Right ventricle myocardium inferior (tissue), 1 donor: ENCODE measurements at regions not wholly inside any gene's neighbourhood (a gene's known extent, or its start where the extent isn't known, plus 50 kb on each side); places are given as distances from the start of the nearest gene placed in this dataset.

ENCODE experiments used
- ATAC-seq: fragments of 200-7000 bp; cut with Tn5 transposase; one replicate; pipeline ENCODE4 v1.9.1; 2020; ENCODE audit warnings: mild to moderate bottlenecking, moderate library complexity
- DNase-seq: peaks from one replicate; pipeline ENCODE4 v3.0.0; 2021; ENCODE audit errors: missing footprints
- intact Hi-C: fragments of 100-400 bp; cut with DNase I; formaldehyde crosslinking; loops from one replicate; pipeline ENCODE4 v1.11.0; 2022
- donor health status: DM: no; HTN: yes; CAD: no; lungs with severe emphysema.

DNA sequence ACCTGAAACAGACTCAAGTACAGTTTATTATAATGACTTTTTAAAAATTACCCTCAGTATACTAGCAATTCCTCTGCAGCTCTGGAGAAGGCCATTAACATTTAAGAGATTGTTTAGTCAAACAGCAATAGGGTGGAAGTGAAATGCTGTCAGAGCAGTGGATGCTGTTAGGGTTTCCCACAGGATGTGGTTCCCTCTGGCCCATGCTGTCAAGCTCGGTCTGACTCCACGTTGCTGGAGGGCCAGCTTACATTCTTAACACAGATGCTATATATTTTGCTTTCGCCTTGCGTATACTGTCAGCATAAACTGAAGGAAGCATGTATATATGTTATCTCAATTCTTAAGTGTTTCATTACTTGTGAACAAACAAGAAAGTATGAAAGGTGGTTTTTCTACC lies 231.1 kb upstream of the COL8A1 start:
- ATAC-seq, result no peak
- intact Hi-C loops, result no loop called here

GRCh38 chr3:99402755-99403154 lies 235.6 kb upstream of the COL8A1 start:
- ATAC-seq, result no peak
- intact Hi-C loops, result no loop called here
- no peak for DNase-seq

More for the DNA sequence above, 231.1 kb upstream of the COL8A1 start:
- no peak for DNase-seq

GRCh38 chr3:99400352-99400751 lies 238.0 kb upstream of the COL8A1 start:
- DNase-seq (no peak), ATAC-seq (no peak)
- intact Hi-C loops, result no loop called here

DNA sequence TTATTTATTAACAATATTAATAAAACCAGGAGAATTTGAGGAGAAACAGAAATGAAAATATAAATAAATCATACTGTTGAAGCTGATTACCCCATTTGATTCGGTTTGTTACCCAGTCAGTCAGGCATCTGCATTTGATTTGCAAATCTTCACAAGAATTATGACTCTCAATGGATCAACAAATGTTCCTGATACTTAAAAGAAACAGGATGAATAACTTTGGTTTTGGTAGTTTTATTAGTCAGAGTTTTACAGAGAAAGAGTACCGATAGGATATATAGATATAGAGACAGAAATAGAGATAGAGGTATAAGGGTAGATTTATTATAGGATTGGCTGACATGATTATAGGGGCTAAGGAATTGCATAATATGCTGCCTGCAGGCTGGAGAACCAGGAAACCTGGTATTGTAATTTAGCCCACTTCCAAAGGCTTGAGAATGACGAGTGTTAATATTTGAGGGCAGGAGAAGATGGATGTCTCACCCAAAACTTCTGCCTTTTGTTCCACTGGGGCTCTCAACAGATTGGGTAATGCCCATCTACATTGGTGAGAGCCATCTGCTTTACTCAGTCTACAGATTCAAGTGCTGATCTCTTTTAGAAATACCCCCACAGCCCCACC lies 241.6 kb upstream of the COL8A1 start:
- ATAC-seq, result no peak
- intact Hi-C loops, result no loop called here

DNA sequence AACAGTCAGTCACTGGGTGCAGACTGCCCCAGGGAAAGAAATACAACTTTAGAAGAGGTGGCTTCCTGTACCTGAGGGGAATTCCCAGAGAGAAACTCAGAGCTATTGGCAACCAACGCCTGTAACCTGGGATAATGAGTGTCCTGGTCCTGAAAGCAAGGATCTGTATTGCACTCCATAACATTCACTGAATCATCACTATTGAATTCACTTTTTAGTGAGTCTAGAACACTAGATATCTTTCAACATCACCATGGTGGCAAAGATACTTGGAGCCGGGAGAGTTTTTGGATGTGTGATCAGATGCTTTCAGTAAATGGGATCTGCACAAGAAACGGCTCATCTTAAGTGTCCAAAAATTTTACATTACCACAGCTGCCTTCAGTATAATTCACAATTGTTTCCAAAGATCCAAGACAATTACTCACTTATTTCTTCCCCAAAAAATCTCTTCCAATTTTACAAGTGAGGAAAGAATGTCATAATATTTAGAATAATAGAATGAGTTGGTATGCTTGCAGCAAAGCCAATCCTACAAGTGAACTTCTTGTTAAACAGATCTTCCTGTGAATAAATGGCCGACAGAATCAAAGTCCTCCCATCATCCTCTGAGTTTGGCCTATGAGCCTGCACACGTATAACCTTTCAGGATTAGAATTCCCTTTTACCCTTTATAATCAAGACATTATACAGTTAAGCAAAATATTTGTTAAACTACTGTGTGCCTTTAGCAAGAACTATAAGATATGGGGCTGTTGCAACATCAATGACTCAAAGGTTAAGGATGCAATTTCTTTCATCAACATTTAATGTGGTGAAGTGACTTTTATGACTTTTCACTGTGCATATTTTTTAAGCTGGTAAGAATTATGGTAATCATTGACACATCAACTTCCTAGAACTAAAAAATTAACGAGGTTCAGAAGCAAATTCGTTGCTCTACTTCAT lies 243.3 kb upstream of the COL8A1 start:
- ATAC-seq (no peak), DNase-seq (no peak)
- intact Hi-C loops, result no loop called here

More for the DNA sequence above, 241.6 kb upstream of the COL8A1 start:
- DNase-seq, result no peak

DNA sequence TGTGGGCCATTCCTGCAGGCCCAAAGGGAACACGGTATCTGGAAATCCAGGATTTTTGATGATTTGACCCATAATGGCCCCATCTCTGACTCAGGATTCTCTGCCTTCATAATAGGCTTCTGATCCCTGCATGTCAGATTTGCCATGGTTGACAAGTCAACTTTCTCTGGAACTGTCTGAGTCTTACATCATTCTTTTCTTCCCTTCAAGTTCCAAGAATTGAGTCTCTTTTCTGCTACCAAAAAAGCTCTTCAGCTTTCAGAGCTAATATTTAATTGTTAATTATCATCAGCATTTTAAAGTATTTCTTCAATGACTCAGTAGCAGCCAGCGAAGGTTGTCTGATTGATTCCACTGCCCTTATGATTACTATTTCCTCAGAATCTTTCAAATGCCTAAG lies 244.4 kb upstream of the COL8A1 start:
- intact Hi-C loops, result no loop called here
- ATAC-seq, result no peak
- no peak for DNase-seq

- ATAC-seq (no peak), DNase-seq (no peak)
- intact Hi-C loops, result no loop called here
Measured at GRCh38 chr3:99388780-99389179, 249.6 kb upstream of the COL8A1 start.

GRCh38 chr3:99384596-99384995 lies 253.8 kb upstream of the COL8A1 start:
- no peak for ATAC-seq
- intact Hi-C loops, result no loop called here
- no peak for DNase-seq

GRCh38 chr3:99376926-99377325 lies 261.5 kb upstream of the COL8A1 start:
- peak; percentile 26 for ATAC-seq
- no peak for DNase-seq
- intact Hi-C loops, result no loop called here

DNA sequence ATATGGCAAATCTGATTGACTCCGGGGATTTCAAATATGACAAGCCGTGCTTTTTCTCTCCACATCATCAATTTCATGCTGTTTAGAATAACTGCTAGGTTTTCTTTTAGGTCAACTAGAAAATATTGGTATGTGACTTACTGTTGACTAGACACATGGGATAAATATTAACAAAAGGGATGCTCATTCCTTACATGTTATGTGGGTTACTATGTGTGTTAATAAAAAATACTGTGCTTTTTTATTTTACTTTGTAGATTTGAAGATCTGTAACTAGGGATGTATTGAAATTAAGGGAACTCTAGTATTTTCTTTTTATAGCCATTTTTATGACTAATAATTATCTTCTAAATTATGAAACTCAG lies 264.6 kb upstream of the COL8A1 start:
- intact Hi-C loops, result no loop called here
- DNase-seq, result no peak
- no peak for ATAC-seq

GRCh38 chr3:99373088-99373845 lies 265.1 kb upstream of the COL8A1 start:
- intact Hi-C loops, result no loop called here
- ATAC-seq (no peak), DNase-seq (no peak)

DNA sequence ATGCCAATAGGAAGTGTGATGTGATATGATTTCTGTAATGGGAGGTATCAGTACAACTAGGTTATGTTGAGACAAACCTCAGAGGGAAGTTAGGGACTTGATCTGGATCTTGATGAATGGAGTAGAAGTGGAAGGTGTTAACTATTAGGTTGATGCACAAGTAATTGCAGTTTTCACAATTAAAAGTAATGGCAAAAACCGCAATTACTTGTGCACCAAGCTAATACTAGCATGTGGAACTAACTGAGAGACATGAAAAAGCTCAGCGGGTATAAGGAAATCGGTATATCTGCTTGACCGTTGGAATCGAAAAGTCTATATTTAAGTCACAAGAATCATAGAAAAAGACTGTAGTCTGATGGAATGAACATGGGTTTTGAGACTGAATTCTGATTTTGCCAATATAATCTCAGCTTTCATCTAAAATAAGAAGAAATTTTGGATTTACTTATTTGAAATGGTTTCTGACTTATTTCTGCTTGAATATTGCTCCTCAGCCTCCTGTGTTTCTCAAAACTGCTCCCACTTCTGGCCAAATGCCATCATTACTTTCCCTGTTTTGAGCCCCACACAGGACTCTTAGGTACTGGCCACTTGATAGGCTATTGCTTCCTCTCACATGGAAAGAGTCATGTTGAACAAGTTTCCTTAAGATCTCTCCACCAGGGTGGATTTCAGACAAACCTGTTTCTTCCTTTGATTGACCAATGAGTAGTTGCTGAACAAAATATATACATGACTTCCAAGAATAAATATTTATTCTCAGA lies 271.5 kb upstream of the COL8A1 start:
- intact Hi-C loops, result no loop called here
- no peak for DNase-seq
- no peak for ATAC-seq

GRCh38 chr3:99365979-99366378 lies 272.4 kb upstream of the COL8A1 start:
- no peak for DNase-seq
- intact Hi-C loops, result no loop called here
- no peak for ATAC-seq

- intact Hi-C loops, result no loop called here
- no peak for DNase-seq
- ATAC-seq, result no peak
Measured at GRCh38 chr3:99365396-99365795, 273.0 kb upstream of the COL8A1 start.

- intact Hi-C loops, result no loop called here
- ATAC-seq (no peak), DNase-seq (no peak)
Measured at GRCh38 chr3:99357131-99357530, 281.3 kb upstream of the COL8A1 start.

- ATAC-seq (no peak), DNase-seq (no peak)
- intact Hi-C loops, result no loop called here
Measured at GRCh38 chr3:99356696-99357095, 281.7 kb upstream of the COL8A1 start.

- ATAC-seq, result no peak
- DNase-seq, result no peak
- intact Hi-C loops, result no loop called here
Measured at GRCh38 chr3:99355465-99355864, 282.9 kb upstream of the COL8A1 start.

- intact Hi-C loops, result no loop called here
- no peak for DNase-seq
- ATAC-seq, result no peak
Measured at GRCh38 chr3:99352811-99353210, 285.6 kb upstream of the COL8A1 start.

DNA sequence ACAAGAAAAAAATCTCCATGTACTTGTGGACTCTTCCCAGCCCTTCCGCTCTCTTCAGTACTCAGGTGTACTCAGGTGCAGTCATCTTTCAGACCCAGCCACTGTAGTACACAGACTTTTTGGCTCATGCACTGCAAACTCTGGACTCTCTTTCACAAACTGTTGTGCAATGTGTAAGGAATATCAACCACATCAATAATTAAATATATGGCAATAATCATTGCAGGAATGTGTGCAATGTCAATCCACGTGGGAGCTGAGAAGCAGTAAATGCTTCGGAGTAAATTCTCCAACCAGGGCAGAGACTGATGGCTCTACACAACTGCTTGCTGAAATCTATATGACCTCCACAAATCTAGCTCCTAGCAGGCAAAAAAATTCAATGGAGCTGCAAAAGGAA lies 287.3 kb upstream of the COL8A1 start:
- intact Hi-C loops, result no loop called here
- DNase-seq (no peak), ATAC-seq (no peak)
